ENCODE measurements at regions not wholly inside any gene's neighbourhood (a gene's known extent, or its start where the extent isn't known, plus 50 kb on each side); places are given as distances from the start of the nearest gene placed in this dataset.
A peak's percentile ranks its signal among the peaks of the same experiment; 100 is the strongest.

DNA sequence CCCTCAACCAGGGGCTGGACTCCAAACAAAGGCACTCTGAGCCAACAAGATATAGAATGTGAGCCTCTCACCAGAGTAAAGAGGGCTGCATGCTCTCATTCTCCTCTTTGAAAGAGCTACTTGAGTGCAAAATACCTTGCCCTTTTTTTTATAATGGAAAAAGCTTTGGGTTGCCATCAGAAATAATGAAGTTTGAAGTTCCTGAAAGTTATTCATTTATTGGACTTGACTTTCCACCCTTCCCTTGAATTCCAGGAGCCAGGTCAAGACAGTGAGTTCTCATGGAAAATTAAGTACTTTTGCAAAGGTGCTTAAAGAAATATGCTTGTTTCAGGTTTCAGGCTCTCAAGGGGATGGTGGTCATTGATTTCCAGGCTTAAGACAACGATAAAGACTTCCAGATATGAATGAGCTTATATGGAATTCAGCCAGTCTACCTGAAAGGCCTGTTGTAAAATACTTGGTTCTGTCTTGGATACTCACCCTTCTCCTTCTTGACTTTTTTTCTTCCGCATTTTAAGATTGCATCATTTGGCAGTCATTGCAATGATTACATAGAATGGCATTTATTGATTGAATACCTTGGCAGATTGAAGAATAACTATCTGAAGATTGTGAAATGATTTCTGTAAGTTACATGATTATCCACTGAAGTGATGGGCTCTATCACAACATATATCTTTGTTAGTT, 696.4 kb downstream of the INHBA start:
- TF ChIP-seq, protein P1, sequence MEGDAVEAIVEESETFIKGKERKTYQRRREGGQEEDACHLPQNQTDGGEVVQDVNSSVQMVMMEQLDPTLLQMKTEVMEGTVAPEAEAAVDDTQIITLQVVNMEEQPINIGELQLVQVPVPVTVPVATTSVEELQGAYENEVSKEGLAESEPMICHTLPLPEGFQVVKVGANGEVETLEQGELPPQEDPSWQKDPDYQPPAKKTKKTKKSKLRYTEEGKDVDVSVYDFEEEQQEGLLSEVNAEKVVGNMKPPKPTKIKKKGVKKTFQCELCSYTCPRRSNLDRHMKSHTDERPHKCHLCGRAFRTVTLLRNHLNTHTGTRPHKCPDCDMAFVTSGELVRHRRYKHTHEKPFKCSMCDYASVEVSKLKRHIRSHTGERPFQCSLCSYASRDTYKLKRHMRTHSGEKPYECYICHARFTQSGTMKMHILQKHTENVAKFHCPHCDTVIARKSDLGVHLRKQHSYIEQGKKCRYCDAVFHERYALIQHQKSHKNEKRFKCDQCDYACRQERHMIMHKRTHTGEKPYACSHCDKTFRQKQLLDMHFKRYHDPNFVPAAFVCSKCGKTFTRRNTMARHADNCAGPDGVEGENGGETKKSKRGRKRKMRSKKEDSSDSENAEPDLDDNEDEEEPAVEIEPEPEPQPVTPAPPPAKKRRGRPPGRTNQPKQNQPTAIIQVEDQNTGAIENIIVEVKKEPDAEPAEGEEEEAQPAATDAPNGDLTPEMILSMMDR (IDR thresholded peaks at IDR 0.05): no peak
- no peaks in the 10 kb centered on the region for H3K9me3 ChIP-seq
- ATAC-seq (no peak), DNase-seq (no peak)
- peaks cover 10% of the 10 kb centered on the region for H3K4me1 ChIP-seq
- H3K36me3 ChIP-seq: no peaks in the 10 kb centered on the region
- no peaks in the 10 kb centered on the region for H3K27me3 ChIP-seq (ENCODE audit: low read depth)
- H3K4me3 ChIP-seq: no peak overlapping the region
- intact Hi-C loops (cut with DNase I): no loop called here
- H3K27ac ChIP-seq: no peak overlapping the region

DNA sequence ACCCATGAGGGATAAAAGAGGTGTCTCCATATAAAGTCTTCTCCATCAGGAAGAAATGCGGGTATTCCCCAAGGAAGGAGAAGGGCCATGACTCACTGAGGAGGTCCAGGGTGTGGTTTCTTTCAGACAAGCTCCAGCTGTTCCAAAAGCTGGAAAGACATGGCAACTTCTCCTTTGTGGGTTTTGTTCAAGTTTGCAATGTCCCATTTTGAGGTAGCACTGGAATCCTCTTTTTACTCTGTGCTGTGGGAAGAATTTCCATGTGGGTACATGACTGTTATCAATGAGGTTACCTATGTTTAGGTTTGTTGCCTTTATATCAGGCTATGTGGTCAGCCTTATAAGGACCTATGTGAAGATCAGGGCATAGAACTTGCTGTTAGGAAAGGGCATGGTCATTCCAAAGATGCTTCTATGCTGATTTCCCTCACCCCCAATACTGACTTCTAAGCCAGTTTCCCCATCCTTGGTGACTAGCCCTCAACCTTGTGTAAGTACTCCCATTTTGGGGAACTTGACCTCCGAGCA, 697.5 kb downstream of the INHBA start:
- H3K27ac ChIP-seq: no peak overlapping the region
- TF ChIP-seq, protein P1 (IDR thresholded peaks at IDR 0.05): no peak
- no peaks in the 10 kb centered on the region for H3K9me3 ChIP-seq
- peak in 1 of 2 donors; percentile 26 for ATAC-seq
- intact Hi-C loops (cut with DNase I): no loop called here
- peaks cover 10% of the 10 kb centered on the region for H3K4me1 ChIP-seq
- DNase-seq: no peak
- H3K36me3 ChIP-seq: no peaks in the 10 kb centered on the region
- no peak overlapping the region for H3K4me3 ChIP-seq
- H3K27me3 ChIP-seq (ENCODE audit: low read depth): no peaks in the 10 kb centered on the region

DNA sequence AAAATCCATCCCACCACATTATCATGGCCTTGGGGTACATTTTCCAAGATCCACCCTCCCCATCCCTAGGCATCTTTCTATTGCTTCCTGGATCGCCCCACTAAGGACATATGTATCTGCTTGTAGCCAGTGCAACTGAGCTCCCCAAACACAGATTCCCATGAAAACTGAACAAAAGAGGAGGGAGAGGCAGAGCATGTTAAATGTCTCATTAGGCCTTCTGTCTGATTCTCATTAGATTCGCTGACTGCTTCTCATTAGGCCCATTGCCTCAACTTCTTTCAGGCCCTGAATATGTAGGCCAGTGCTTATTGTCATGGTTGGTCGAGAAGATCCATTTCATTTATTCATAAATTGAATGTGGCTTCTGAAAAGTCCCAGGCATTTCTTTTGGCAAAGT, 698.9 kb downstream of the INHBA start:
- no peaks in the 10 kb centered on the region for H3K36me3 ChIP-seq
- H3K27me3 ChIP-seq (ENCODE audit: low read depth): no peaks in the 10 kb centered on the region
- TF ChIP-seq, protein P1 (IDR thresholded peaks at IDR 0.05): no peak
- intact Hi-C loops (cut with DNase I): no loop called here
- DNase-seq (no peak), ATAC-seq (no peak)
- H3K9me3 ChIP-seq: no peaks in the 10 kb centered on the region
- no peak overlapping the region for H3K4me3 ChIP-seq
- no peak overlapping the region for H3K27ac ChIP-seq
- H3K4me1 ChIP-seq: peaks cover 10% of the 10 kb centered on the region

DNA sequence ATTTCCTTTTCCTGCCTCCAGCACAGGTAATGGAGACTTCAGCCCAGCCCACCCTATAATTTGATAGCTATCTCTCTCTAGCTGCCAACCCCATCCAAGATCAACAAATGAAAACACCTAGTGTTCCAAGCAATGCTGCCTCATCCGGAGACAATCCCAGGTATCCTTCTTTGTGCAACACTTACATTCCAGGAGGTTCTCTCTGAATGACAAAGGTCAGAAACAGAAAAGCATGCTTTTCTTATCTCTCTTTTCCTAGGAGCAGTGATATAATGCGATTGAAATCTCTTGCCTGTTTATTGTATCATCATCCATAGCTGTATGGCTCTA, 699.3 kb downstream of the INHBA start:
- H3K27ac ChIP-seq: no peak overlapping the region
- ATAC-seq: no peak
- TF ChIP-seq, protein P1 (IDR thresholded peaks at IDR 0.05): no peak
- H3K9me3 ChIP-seq: no peaks in the 10 kb centered on the region
- peaks cover 10% of the 10 kb centered on the region for H3K4me1 ChIP-seq
- no peaks in the 10 kb centered on the region for H3K36me3 ChIP-seq
- no peak for DNase-seq
- no peak overlapping the region for H3K4me3 ChIP-seq
- no peaks in the 10 kb centered on the region for H3K27me3 ChIP-seq (ENCODE audit: low read depth)
- intact Hi-C loops (cut with DNase I): no loop called here

DNA sequence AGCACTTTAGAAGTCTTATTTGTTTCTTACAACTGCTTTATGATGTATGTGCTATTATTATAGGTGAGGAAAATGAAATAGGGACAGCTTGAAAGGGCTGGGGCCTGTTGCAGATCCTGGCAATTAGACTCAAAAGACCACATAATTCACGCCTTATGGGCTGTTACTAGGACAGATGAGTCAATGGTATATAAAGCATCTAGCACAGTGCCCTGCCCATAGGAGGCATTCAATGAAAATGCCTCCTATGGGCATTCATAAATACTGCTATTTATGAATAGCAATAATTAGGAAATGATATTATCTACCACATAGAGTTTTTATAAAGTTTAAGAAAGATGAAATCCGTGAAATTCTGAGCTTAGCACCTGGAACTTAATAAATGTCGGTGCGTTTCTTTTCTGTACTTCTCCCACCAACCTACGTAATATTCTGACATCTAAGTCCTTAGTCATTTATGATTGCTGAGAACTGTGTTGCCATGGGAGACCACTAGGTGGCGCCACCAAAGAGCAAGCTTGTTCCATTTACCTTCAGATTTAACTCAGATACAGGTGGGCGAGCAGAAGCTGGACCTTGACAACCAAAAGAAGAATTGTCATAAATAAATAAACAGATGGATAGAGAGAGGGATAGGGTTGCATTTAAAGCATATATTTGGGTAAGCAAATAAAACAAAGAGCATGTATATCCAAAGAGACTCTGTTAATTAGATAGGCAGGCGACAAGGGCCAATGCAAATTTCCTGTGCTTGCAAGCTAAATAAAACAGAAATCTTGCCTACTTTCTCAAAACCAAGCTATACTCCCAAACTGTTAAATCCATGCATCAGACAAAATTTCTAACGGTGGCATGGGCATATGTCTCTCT, 699.9 kb downstream of the INHBA start:
- Histone ChIP-seq H3K4me3 (no peak overlapping the region), H3K36me3 (no peaks in the 10 kb centered on the region), H3K9me3 (no peaks in the 10 kb centered on the region), H3K27ac (no peak overlapping the region), H3K27me3 (ENCODE audit: low read depth) (no peaks in the 10 kb centered on the region), H3K4me1 (peaks cover 10% of the 10 kb centered on the region)
- intact Hi-C loops (cut with DNase I): no loop called here
- ATAC-seq: no peak
- peak; percentile 55 for DNase-seq
- TF ChIP-seq, protein P1 (IDR thresholded peaks at IDR 0.05): peak; percentile 65
